HG02973 (cell line): ENCODE measurements at regions not wholly inside any gene's neighbourhood (a gene's known extent, or its start where the extent isn't known, plus 50 kb on each side); places are given as distances from the start of the nearest gene placed in this dataset.
"Not testable (repeated sequence)": the region's sequence is repeated elsewhere in the genome, so short reads cannot be mapped to it uniquely, and the experiment has no call there.

Experiments
- ATAC-seq: cut with Tn5 transposase; IDR thresholded peaks from one replicate; pipeline ENCODE4 v1.9.1; 2021; ENCODE audit warnings: moderate library complexity; ENCODE audit not compliant: unreplicated experiment

- ATAC-seq, result no peak
Observed at GRCh38 chr2:209141818-209142217, 282.0 kb upstream of the MAP2 start.

GRCh38 chr2:209145220-209145691 lies 278.6 kb upstream of the MAP2 start:
- ATAC-seq, result not testable (repeated sequence)

GRCh38 chr2:209145941-209146681 lies 277.7 kb upstream of the MAP2 start:
- no peak for ATAC-seq

- no peak for ATAC-seq
Observed at GRCh38 chr2:209146682-209147320, 277.0 kb upstream of the MAP2 start.

GRCh38 chr2:209147981-209148380 lies 275.9 kb upstream of the MAP2 start:
- no peak for ATAC-seq

GRCh38 chr2:209160800-209161588 lies 262.9 kb upstream of the MAP2 start:
- no peak for ATAC-seq

- no peak for ATAC-seq
Observed at GRCh38 chr2:209162129-209162528, 261.7 kb upstream of the MAP2 start.

GRCh38 chr2:209181984-209182383 lies 241.9 kb upstream of the MAP2 start:
- no peak for ATAC-seq

- ATAC-seq, result not testable (repeated sequence)
Observed at GRCh38 chr2:209186886-209187285, 237.0 kb upstream of the MAP2 start.

GRCh38 chr2:209189893-209190292 lies 234.0 kb upstream of the MAP2 start:
- no peak for ATAC-seq

- ATAC-seq, result no peak
Observed at GRCh38 chr2:209191139-209191538, 232.7 kb upstream of the MAP2 start.

- no peak for ATAC-seq
Observed at GRCh38 chr2:209194717-209195116, 229.1 kb upstream of the MAP2 start.

- ATAC-seq, result no peak
Observed at GRCh38 chr2:209208211-209208610, 215.6 kb upstream of the MAP2 start.

- no peak for ATAC-seq
Observed at GRCh38 chr2:209209943-209210342, 213.9 kb upstream of the MAP2 start.

- no peak for ATAC-seq
Observed at GRCh38 chr2:209230560-209230959, 193.3 kb upstream of the MAP2 start.

- no peak for ATAC-seq
Observed at GRCh38 chr2:209236377-209236776, 187.5 kb upstream of the MAP2 start.

- no peak for ATAC-seq
Observed at GRCh38 chr2:209238765-209239584, 184.9 kb upstream of the MAP2 start.

- ATAC-seq, result no peak
Observed at GRCh38 chr2:209239585-209239938, 184.3 kb upstream of the MAP2 start.

GRCh38 chr2:209240204-209240603 lies 183.6 kb upstream of the MAP2 start:
- no peak for ATAC-seq

- ATAC-seq, result no peak
Observed at GRCh38 chr2:209253544-209253943, 170.3 kb upstream of the MAP2 start.

GRCh38 chr2:209259767-209260166 lies 164.1 kb upstream of the MAP2 start:
- no peak for ATAC-seq
